ENCODE measurements at regions not wholly inside any gene's neighbourhood (a gene's known extent, or its start where the extent isn't known, plus 50 kb on each side); places are given as distances from the start of the nearest gene placed in this dataset.

GRCh38 chr13:111506621-111507020 is 186.2 kb downstream of the TEX29 start:
- ATAC-seq (no peak), DNase-seq (ENCODE audit: low spot score) (no peak)
- no peaks in the 10 kb centered on the region for H3K79me2 ChIP-seq (replicated peaks; ENCODE audit: insufficient read depth)
- TF ChIP-seq CREB1 (CRISPR knock-in tag; IDR thresholded peaks at IDR 0.05; ENCODE audit: low read depth) = no peak
- TF ChIP-seq EZH2 (IDR thresholded peaks at IDR 0.05; ENCODE audit: low read depth, unreplicated experiment) = no peak
- TF ChIP-seq REST (IDR thresholded peaks at IDR 0.05; ENCODE audit: unreplicated experiment) = no peak
- no peak for TF ChIP-seq EZH2phosphoT487 (IDR thresholded peaks at IDR 0.05; ENCODE audit: unreplicated experiment)
- no peak for TF ChIP-seq CTCF (conservative IDR thresholded peaks at IDR 0.05; ENCODE audit: low read depth in 2 of 2)
- no peak for TF ChIP-seq ETS1 (IDR thresholded peaks at IDR 0.05)
- no peak for TF ChIP-seq NANOG (IDR thresholded peaks at IDR 0.05; ENCODE audit: borderline replicate concordance)
- no peak for TF ChIP-seq ZNF331 (CRISPR knock-in tag; IDR thresholded peaks at IDR 0.05; ENCODE audit: low read depth)
- TF ChIP-seq ZNF114 (CRISPR knock-in tag; IDR thresholded peaks at IDR 0.05) = no peak
- no peak for TF ChIP-seq STAT1 (IDR thresholded peaks at IDR 0.05; ENCODE audit: unreplicated experiment)
- no peak for TF ChIP-seq JUNB (IDR thresholded peaks at IDR 0.05; ENCODE audit: unreplicated experiment)
- TF ChIP-seq ZNF462 (CRISPR knock-in tag; IDR thresholded peaks at IDR 0.05) = no peak
- TF ChIP-seq POLR2AphosphoS5 (IDR thresholded peaks at IDR 0.05; ENCODE audit: low read depth) = no peak
- H3K4me1 ChIP-seq (ENCODE audit: insufficient read depth) = peaks cover 5% of the 10 kb centered on the region; the same call in 1 of the 2 replicates
- H3K4me3 ChIP-seq = no peak overlapping the region
- H3K27me3 ChIP-seq (ENCODE audit: insufficient read depth) = no peaks in the 10 kb centered on the region
- Mint-ChIP-seq H3K27me3 (ENCODE audit: insufficient read depth, low read depth, poor library complexity) (peaks cover 7% of the 10 kb centered on the region), H3K4me3 (no peak overlapping the region), H3K27ac (no peak overlapping the region), H3K36me3 (ENCODE audit: low read depth) (peaks cover 8% of the 10 kb centered on the region), H3K4me1 (peaks cover 5% of the 10 kb centered on the region; the same call in 1 of the 3 replicates), H3K9me3 (peaks cover 24% of the 10 kb centered on the region)
- H2AFZ ChIP-seq = no peak overlapping the region
- H4K20me1 ChIP-seq (replicated peaks; ENCODE audit: insufficient read depth) = no peaks in the 10 kb centered on the region
- no peak overlapping the region for H3K4me2 ChIP-seq
- peaks cover 7% of the 10 kb centered on the region for H3K9me2 ChIP-seq (ENCODE audit: insufficient read depth)
- no peaks in the 10 kb centered on the region for H3K36me3 ChIP-seq (ENCODE audit: insufficient read depth)
- no peak overlapping the region for H3K27ac ChIP-seq (ENCODE audit: low read depth)
- H3F3A ChIP-seq (replicated peaks; ENCODE audit: low read depth) = no peaks in the 10 kb centered on the region; the same call in 1 of the 2 replicates

All from GM23338 (cell line).